G401 (cell line): ENCODE measurements at regions not wholly inside any gene's neighbourhood (a gene's known extent, or its start where the extent isn't known, plus 50 kb on each side); places are given as distances from the start of the nearest gene placed in this dataset.
"Not testable (repeated sequence)": the region's sequence is repeated elsewhere in the genome, so short reads cannot be mapped to it uniquely, and the experiment has no call there.

Source experiments
- DNase-seq: peaks from one replicate; pipeline ENCODE4 v3.0.0-alpha.2; 2015; ENCODE audit warnings: low spot score
- in situ Hi-C: cut with HindIII; loops from 2 replicates; pipeline ENCODE4 v1.10.0; 2016; ENCODE audit warnings: low sequenced_read_pairs, mixed read lengths

- DNase-seq: no peak
- in situ Hi-C loops: no loop called here
Measured at GRCh38 chr5:60546207-60546606, 153.8 kb downstream of the DEPDC1B start.

GRCh38 chr5:60545551-60545950 lies 154.4 kb downstream of the DEPDC1B start:
- no peak for DNase-seq
- in situ Hi-C loops: no loop called here

- no peak for DNase-seq
- in situ Hi-C loops: no loop called here
Measured at GRCh38 chr5:60544142-60544541, 155.8 kb downstream of the DEPDC1B start.

GRCh38 chr5:60541980-60542379 lies 158.0 kb downstream of the DEPDC1B start:
- in situ Hi-C loops: no loop called here
- no peak for DNase-seq

GRCh38 chr5:60540856-60541805 lies 158.8 kb downstream of the DEPDC1B start:
- in situ Hi-C loops: no loop called here
- DNase-seq: no peak

GRCh38 chr5:60538955-60539866 lies 160.8 kb downstream of the DEPDC1B start:
- no peak for DNase-seq
- in situ Hi-C loops: no loop called here

GRCh38 chr5:60538426-60538825 lies 161.5 kb downstream of the DEPDC1B start:
- in situ Hi-C loops: no loop called here
- no peak for DNase-seq

GRCh38 chr5:60535951-60536350 lies 164.0 kb downstream of the DEPDC1B start:
- in situ Hi-C loops: no loop called here

GRCh38 chr5:60535198-60535597 lies 164.8 kb downstream of the DEPDC1B start:
- DNase-seq: no peak
- in situ Hi-C loops: no loop called here

More at GRCh38 chr5:60535951-60536350, 164.0 kb downstream of the DEPDC1B start:
- no peak for DNase-seq

- in situ Hi-C loops: no loop called here
- DNase-seq: no peak
Measured at GRCh38 chr5:60533789-60534188, 166.2 kb downstream of the DEPDC1B start.

- in situ Hi-C loops, DNase-seq: not testable (repeated sequence)
Measured at GRCh38 chr5:60532796-60533195, 167.2 kb downstream of the DEPDC1B start.

GRCh38 chr5:60530144-60530848 lies 169.7 kb downstream of the DEPDC1B start:
- in situ Hi-C loops: not testable (repeated sequence)

GRCh38 chr5:60529001-60529400 lies 171.0 kb downstream of the DEPDC1B start:
- DNase-seq: no peak
- in situ Hi-C loops: no loop called here

More at GRCh38 chr5:60530144-60530848, 169.7 kb downstream of the DEPDC1B start:
- not testable (repeated sequence) for DNase-seq

- in situ Hi-C loops: no loop called here
- DNase-seq: no peak
Measured at GRCh38 chr5:60527072-60527471, 172.9 kb downstream of the DEPDC1B start.

- in situ Hi-C loops: no loop called here
- DNase-seq: no peak
Measured at GRCh38 chr5:60526336-60526875, 173.6 kb downstream of the DEPDC1B start.

GRCh38 chr5:60522292-60522905 lies 177.6 kb downstream of the DEPDC1B start:
- DNase-seq: no peak
- in situ Hi-C loops: no loop called here

- in situ Hi-C loops: no loop called here
- no peak for DNase-seq
Measured at GRCh38 chr5:60521376-60522291, 178.3 kb downstream of the DEPDC1B start.
